ENCODE measurements at regions not wholly inside any gene's neighbourhood (a gene's known extent, or its start where the extent isn't known, plus 50 kb on each side); places are given as distances from the start of the nearest gene placed in this dataset.

DNA sequence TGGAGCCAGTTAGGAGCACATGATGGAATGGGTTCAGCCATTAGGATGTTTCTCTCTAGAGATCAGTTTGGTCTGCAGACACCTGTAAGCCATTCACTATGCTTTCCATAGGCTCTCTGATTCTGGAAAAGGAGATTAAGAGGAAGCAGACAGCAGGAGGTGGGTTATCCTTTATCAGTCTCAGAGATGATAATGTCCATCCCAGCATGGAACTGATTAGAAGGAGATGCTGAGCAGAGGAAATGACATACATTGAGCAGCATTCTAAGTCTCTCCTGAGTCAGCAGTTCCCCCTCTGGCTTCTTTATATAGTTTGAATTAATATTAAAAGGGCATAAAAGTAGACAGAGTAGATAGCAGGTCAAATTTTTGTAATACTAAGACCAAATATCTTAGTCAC lies 591.1 kb downstream of the GBE1 start:
- TF ChIP-seq, protein P1, sequence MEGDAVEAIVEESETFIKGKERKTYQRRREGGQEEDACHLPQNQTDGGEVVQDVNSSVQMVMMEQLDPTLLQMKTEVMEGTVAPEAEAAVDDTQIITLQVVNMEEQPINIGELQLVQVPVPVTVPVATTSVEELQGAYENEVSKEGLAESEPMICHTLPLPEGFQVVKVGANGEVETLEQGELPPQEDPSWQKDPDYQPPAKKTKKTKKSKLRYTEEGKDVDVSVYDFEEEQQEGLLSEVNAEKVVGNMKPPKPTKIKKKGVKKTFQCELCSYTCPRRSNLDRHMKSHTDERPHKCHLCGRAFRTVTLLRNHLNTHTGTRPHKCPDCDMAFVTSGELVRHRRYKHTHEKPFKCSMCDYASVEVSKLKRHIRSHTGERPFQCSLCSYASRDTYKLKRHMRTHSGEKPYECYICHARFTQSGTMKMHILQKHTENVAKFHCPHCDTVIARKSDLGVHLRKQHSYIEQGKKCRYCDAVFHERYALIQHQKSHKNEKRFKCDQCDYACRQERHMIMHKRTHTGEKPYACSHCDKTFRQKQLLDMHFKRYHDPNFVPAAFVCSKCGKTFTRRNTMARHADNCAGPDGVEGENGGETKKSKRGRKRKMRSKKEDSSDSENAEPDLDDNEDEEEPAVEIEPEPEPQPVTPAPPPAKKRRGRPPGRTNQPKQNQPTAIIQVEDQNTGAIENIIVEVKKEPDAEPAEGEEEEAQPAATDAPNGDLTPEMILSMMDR (IDR thresholded peaks at IDR 0.05), result no peak
- no peak for TF ChIP-seq POLR2A (IDR thresholded peaks at IDR 0.05)
